DOHH2 (cell line): ENCODE measurements at regions not wholly inside any gene's neighbourhood (a gene's known extent, or its start where the extent isn't known, plus 50 kb on each side); places are given as distances from the start of the nearest gene placed in this dataset.

Experiments
- H3F3A ChIP-seq: fragments of 200-600 bp; sonication (generic), shearing (Covaris generic); 2 replicates; pipeline ENCODE4 v1.6.0; 2016; ENCODE audit warnings: antibody characterized with exemption, mild to moderate bottlenecking; ENCODE audit not compliant: control insufficient read depth, insufficient read depth
- H3K27ac ChIP-seq: fragments of 200-600 bp; sonication (generic); 2 replicates; pipeline ENCODE4 v1.5.1; 2014; ENCODE audit warnings: low read depth, mild to moderate bottlenecking, low read length, moderate library complexity
- H3K27me3 ChIP-seq: fragments of 200-600 bp; sonication (generic); 2 replicates; pipeline ENCODE4 v1.6.1; 2014; ENCODE audit warnings: mild to moderate bottlenecking, low read length, mixed read lengths; ENCODE audit not compliant: control insufficient read depth
- H3K36me3 ChIP-seq: fragments of 200-600 bp; sonication (generic); 2 replicates; pipeline ENCODE4 v1.6.1; 2014; ENCODE audit warnings: mild to moderate bottlenecking, low read length, moderate library complexity, mixed read lengths; ENCODE audit not compliant: control insufficient read depth
- H3K4me1 ChIP-seq: fragments of 200-600 bp; sonication (generic); 2 replicates; pipeline ENCODE4 v1.6.1; 2014; ENCODE audit warnings: mild to moderate bottlenecking, low read length, mixed read lengths; ENCODE audit not compliant: control insufficient read depth
- H3K4me2 ChIP-seq: fragments of 200-600 bp; sonication (generic); 2 replicates; pipeline ENCODE4 v1.6.0; 2014; ENCODE audit warnings: mild to moderate bottlenecking, low read length, moderate library complexity
- H3K4me3 ChIP-seq: fragments of 200-600 bp; sonication (generic); 2 replicates; pipeline ENCODE4 v1.5.1; 2014; ENCODE audit warnings: mild to moderate bottlenecking, low read length, mixed read lengths
- H3K79me2 ChIP-seq: fragments of 200-600 bp; sonication (generic); 2 replicates; pipeline ENCODE4 v1.6.1; 2014; ENCODE audit warnings: mild to moderate bottlenecking, low read length, mixed read lengths; ENCODE audit not compliant: control insufficient read depth
- H3K9me2 ChIP-seq: fragments of 200-600 bp; sonication (generic); replicated peaks from 2 replicates; pipeline ENCODE4 v1.6.1; 2014; ENCODE audit warnings: mild to moderate bottlenecking, low read length, mixed read lengths; ENCODE audit not compliant: control insufficient read depth
- H3K9me3 ChIP-seq: fragments of 200-600 bp; sonication (generic); 2 replicates; pipeline ENCODE4 v1.6.1; 2014; ENCODE audit warnings: antibody characterized with exemption, low read length, mixed read lengths; ENCODE audit not compliant: control insufficient read depth, insufficient read depth
- H4K20me1 ChIP-seq: fragments of 200-600 bp; sonication (generic); 2 replicates; pipeline ENCODE4 v1.6.0; 2014; ENCODE audit warnings: low read depth, mild to moderate bottlenecking, antibody characterized with exemption, low read length, moderate library complexity; ENCODE audit not compliant: control insufficient read depth, insufficient read depth
- EZH2phosphoT487 ChIP-seq: fragments of 200-600 bp; sonication (generic); IDR thresholded peaks from 2 replicates; pipeline ENCODE4 v1.6.1; 2017; ENCODE audit warnings: borderline replicate concordance, mild to moderate bottlenecking, antibody characterized with exemption, low read length, moderate library complexity, mixed read lengths
- TF ChIP-seq, protein P1 (sequence below): fragments of 200-600 bp; sonication (generic); IDR thresholded peaks from one replicate; pipeline ENCODE4 v1.5.1; 2014; ENCODE audit warnings: antibody characterized with exemption, mild to moderate bottlenecking, low read depth, low read length; ENCODE audit not compliant: poor library complexity, severe bottlenecking

DNA sequence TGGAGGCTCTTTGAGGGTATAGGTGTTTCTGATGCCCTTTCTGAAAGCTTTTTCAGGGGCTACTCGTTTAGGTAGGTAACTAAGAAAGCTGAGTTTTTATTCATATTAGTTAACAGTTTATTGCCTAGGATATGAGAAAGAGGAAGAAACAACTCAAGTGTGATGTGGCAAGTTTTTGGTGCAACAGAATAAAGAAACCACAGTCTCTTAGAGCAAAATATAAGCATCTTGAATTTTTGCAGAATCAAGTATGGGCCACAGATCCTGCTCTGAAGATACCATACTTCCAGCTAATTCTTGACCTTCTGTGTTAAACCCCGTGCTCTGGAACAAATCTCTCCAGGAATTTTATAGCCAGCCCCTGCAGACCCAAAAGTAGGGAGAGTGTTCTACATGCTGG is 147.7 kb upstream of the SLC1A4 start:
- Histone ChIP-seq H3K4me1 (peaks cover 46% of the 10 kb centered on the region), H4K20me1 (no peaks in the 10 kb centered on the region), H3K27me3 (no peaks in the 10 kb centered on the region), H3K36me3 (no peaks in the 10 kb centered on the region), H3K9me3 (no peaks in the 10 kb centered on the region), H3K27ac (peak overlapping the region; percentile 80), H3F3A (peaks cover 22% of the 10 kb centered on the region), H3K9me2 (no peaks in the 10 kb centered on the region), H3K4me3 (peak overlapping the region; percentile 49), H3K79me2 (no peaks in the 10 kb centered on the region), H3K4me2 (peak overlapping the region; percentile 62)
- TF ChIP-seq, protein P1, sequence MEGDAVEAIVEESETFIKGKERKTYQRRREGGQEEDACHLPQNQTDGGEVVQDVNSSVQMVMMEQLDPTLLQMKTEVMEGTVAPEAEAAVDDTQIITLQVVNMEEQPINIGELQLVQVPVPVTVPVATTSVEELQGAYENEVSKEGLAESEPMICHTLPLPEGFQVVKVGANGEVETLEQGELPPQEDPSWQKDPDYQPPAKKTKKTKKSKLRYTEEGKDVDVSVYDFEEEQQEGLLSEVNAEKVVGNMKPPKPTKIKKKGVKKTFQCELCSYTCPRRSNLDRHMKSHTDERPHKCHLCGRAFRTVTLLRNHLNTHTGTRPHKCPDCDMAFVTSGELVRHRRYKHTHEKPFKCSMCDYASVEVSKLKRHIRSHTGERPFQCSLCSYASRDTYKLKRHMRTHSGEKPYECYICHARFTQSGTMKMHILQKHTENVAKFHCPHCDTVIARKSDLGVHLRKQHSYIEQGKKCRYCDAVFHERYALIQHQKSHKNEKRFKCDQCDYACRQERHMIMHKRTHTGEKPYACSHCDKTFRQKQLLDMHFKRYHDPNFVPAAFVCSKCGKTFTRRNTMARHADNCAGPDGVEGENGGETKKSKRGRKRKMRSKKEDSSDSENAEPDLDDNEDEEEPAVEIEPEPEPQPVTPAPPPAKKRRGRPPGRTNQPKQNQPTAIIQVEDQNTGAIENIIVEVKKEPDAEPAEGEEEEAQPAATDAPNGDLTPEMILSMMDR, result no peak
- no peak for TF ChIP-seq EZH2phosphoT487

DNA sequence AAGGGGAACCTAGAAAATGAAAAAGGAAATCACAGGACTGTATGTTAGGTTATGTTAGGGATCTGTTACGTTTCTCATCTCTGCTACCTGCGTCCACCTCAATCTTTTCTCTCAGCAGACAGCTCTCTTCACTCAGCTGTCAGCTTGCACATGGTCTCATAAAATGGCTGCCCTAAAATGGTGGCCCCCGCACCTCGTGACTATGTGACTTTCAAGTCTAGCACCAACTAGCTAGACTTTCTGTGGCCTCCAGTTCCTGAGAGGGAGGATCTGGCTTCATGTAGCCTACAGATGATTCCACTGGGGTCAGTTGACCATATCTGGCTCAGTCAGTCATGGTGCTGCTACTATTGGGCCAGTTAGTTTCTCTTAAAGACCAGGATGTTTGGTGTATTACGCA is 147.2 kb upstream of the SLC1A4 start:
- H3K79me2 ChIP-seq, result no peaks in the 10 kb centered on the region
- peak overlapping the region; percentile 49 for H3K4me3 ChIP-seq
- peaks cover 22% of the 10 kb centered on the region for H3F3A ChIP-seq
- H3K4me1 ChIP-seq, result peaks cover 47% of the 10 kb centered on the region
- H3K27me3 ChIP-seq, result no peaks in the 10 kb centered on the region
- H4K20me1 ChIP-seq, result no peaks in the 10 kb centered on the region
- H3K4me2 ChIP-seq, result peak overlapping the region; percentile 62
- TF ChIP-seq, protein P1, result no peak
- no peak for TF ChIP-seq EZH2phosphoT487
- H3K9me2 ChIP-seq, result no peaks in the 10 kb centered on the region
- no peaks in the 10 kb centered on the region for H3K9me3 ChIP-seq
- H3K27ac ChIP-seq, result peak overlapping the region; percentile 80
- no peaks in the 10 kb centered on the region for H3K36me3 ChIP-seq

DNA sequence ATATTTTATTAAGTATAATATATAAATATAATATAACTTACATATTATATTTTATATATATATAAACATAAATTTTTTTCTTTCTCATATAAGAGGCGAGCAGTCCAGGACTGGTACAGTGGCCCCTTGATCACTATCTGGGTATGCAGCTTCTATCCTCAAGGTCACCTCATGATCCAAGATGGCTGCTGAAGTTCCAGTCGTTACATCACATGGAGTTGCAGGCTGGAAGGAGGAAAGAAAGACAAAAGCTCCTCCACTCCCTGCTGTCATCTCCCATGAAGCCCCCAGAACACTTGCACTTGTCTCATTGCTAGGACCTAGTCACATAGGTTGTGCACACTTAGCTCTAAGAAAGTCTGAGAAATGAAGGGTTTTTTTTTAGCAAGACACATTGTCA is 145.1 kb upstream of the SLC1A4 start:
- Histone ChIP-seq H3K27ac (no peak overlapping the region), H3K4me1 (peaks cover 44% of the 10 kb centered on the region), H3K4me3 (no peak overlapping the region), H3F3A (peaks cover 22% of the 10 kb centered on the region), H3K79me2 (no peaks in the 10 kb centered on the region), H3K36me3 (no peaks in the 10 kb centered on the region), H3K9me2 (no peaks in the 10 kb centered on the region), H4K20me1 (no peaks in the 10 kb centered on the region), H3K4me2 (no peak overlapping the region), H3K27me3 (no peaks in the 10 kb centered on the region), H3K9me3 (no peaks in the 10 kb centered on the region)
- no peak for TF ChIP-seq EZH2phosphoT487
- TF ChIP-seq, protein P1, result no peak
